ENCODE measurements at regions not wholly inside any gene's neighbourhood (a gene's known extent, or its start where the extent isn't known, plus 50 kb on each side); places are given as distances from the start of the nearest gene placed in this dataset.

GRCh38 chr5:6995115-6995514, 281.9 kb downstream of the TENT4A start:
- Mint-ChIP-seq H3K4me1 (peaks cover 7% of the 10 kb centered on the region), H3K9me3 (peaks cover 34% of the 10 kb centered on the region), H3K4me3 (no peak overlapping the region), H3K27ac (no peak overlapping the region), H3K27me3 (ENCODE audit: low read depth) (peaks cover 6% of the 10 kb centered on the region), H3K36me3 (peaks cover 7% of the 10 kb centered on the region)
- CTCF ChIA-PET: interaction anchor here (1.5 kb wide), 1 partner anchor 175 kb away, joined by 4 read pairs; no protein-coding TSS in a partner anchor
- DNase-seq (ENCODE audit: low spot score) (no peak), ATAC-seq (no peak)
- POLR2A ChIA-PET: no interaction called here
- TF ChIP-seq STAT6 (CRISPR knock-in tag; conservative IDR thresholded peaks at IDR 0.05; ENCODE audit: low read depth): no peak
- no peak for TF ChIP-seq CTCF (IDR thresholded peaks at IDR 0.05)
- no peak for TF ChIP-seq SMAD3 (CRISPR knock-in tag; IDR thresholded peaks at IDR 0.05; ENCODE audit: borderline replicate concordance)
- TF ChIP-seq FOXP1 (CRISPR knock-in tag; IDR thresholded peaks at IDR 0.05; ENCODE audit: borderline replicate concordance): no peak
- no peak for TF ChIP-seq JAZF1 (CRISPR knock-in tag; IDR thresholded peaks at IDR 0.05)
- TF ChIP-seq PRRX2 (CRISPR knock-in tag; IDR thresholded peaks at IDR 0.05): no peak
- TF ChIP-seq AR (CRISPR knock-in tag; IDR thresholded peaks at IDR 0.05): no peak
- no peak for TF ChIP-seq FOXP4 (CRISPR knock-in tag; IDR thresholded peaks at IDR 0.05)
- TF ChIP-seq ZNF532 (CRISPR knock-in tag; IDR thresholded peaks at IDR 0.05; ENCODE audit: borderline replicate concordance): no peak
- TF ChIP-seq ATF3 (CRISPR knock-in tag; conservative IDR thresholded peaks at IDR 0.05): no peak
- no peak for TF ChIP-seq ZNF396 (CRISPR knock-in tag; IDR thresholded peaks at IDR 0.05; ENCODE audit: borderline replicate concordance)
- TF ChIP-seq MXD4 (CRISPR knock-in tag; IDR thresholded peaks at IDR 0.05; ENCODE audit: borderline replicate concordance): no peak
- TF ChIP-seq SMAD4 (CRISPR knock-in tag; IDR thresholded peaks at IDR 0.05): no peak
- no peak for TF ChIP-seq ATF2 (CRISPR knock-in tag; IDR thresholded peaks at IDR 0.05; ENCODE audit: borderline replicate concordance, low read depth)
- TF ChIP-seq ARID4B (CRISPR knock-in tag; IDR thresholded peaks at IDR 0.05; ENCODE audit: borderline replicate concordance): no peak
- TF ChIP-seq NR2C2 (CRISPR knock-in tag; IDR thresholded peaks at IDR 0.05): no peak
- no peak for TF ChIP-seq ZBTB21 (CRISPR knock-in tag; IDR thresholded peaks at IDR 0.05; ENCODE audit: borderline replicate concordance)
